K562 (cell line): ENCODE measurements at regions not wholly inside any gene's neighbourhood (a gene's known extent, or its start where the extent isn't known, plus 50 kb on each side); places are given as distances from the start of the nearest gene placed in this dataset.

Source experiments
- BACH1 ChIP-seq: fragments of 200-800 bp; sonication (Bioruptor generic); IDR thresholded peaks from 2 replicates; pipeline ENCODE4 v1.6.1; 2016; ENCODE audit warnings: missing genetic modification characterization, missing compliant biosample characterization
- C11orf30 ChIP-seq: fragments of 450-650 bp; IDR thresholded peaks from 2 replicates; pipeline ENCODE4 v1.6.1; 2016; ENCODE audit warnings: low read depth, mild to moderate bottlenecking
- CBX2 ChIP-seq: fragments of 200-600 bp; sonication (generic); IDR thresholded peaks from one replicate; pipeline ENCODE4 v1.6.1; 2012; ENCODE audit warnings: mild to moderate bottlenecking, low read length, inconsistent platforms; ENCODE audit not compliant: insufficient read depth, poor library complexity, severe bottlenecking
- DACH1 ChIP-seq: fragments of 450-650 bp; IDR thresholded peaks from 2 replicates; pipeline ENCODE4 v1.6.1; 2018; ENCODE audit not compliant: partially characterized antibody
- EGR1 ChIP-seq: fragments of 450-650 bp; conservative IDR thresholded peaks from 2 replicates; pipeline ENCODE4 v1.6.1; 2017; ENCODE audit warnings: mild to moderate bottlenecking
- ETS1 ChIP-seq: conservative IDR thresholded peaks from 2 replicates; pipeline ENCODE4 v1.6.1; 2011; ENCODE audit warnings: low read depth, mild to moderate bottlenecking, low read length; ENCODE audit not compliant: control insufficient read depth
- HDAC8 ChIP-seq: fragments of 450-650 bp; IDR thresholded peaks from 2 replicates; pipeline ENCODE4 v1.6.1; 2016; ENCODE audit warnings: mild to moderate bottlenecking, missing genetic modification characterization, moderate library complexity, missing compliant biosample characterization
- HEY1 ChIP-seq: fragments of 250-450 bp; sonication (Bioruptor Pico); IDR thresholded peaks from 2 replicates; pipeline ENCODE4 v1.5.0; 2020; ENCODE audit warnings: mild to moderate bottlenecking, moderate library complexity, borderline replicate concordance
- KDM1A ChIP-seq, 2 experiments: fragments of 450-650 bp; IDR thresholded peaks; 2 replicates each; pipeline ENCODE4 v1.6.1; 2016; ENCODE audit warnings: mild to moderate bottlenecking in 2 of 2
- MAFF ChIP-seq: IDR thresholded peaks from 2 replicates; pipeline ENCODE4 v1.6.1; 2012; ENCODE audit warnings: low read length, improper control_type of control experiment
- MAFK ChIP-seq: IDR thresholded peaks from 2 replicates; pipeline ENCODE4 v1.6.1; 2011; ENCODE audit warnings: low read length, improper control_type of control experiment
- MCM3 ChIP-seq: fragments of 450-650 bp; IDR thresholded peaks from 2 replicates; pipeline ENCODE4 v1.6.1; 2016
- NR0B1 ChIP-seq: fragments of 450-650 bp; IDR thresholded peaks from one replicate; pipeline ENCODE4 v1.6.1; 2018; ENCODE audit warnings: mild to moderate bottlenecking, moderate library complexity; ENCODE audit not compliant: partially characterized antibody
- OTX1 ChIP-seq: fragments of 450-650 bp; formaldehyde crosslinking; IDR thresholded peaks from 2 replicates; pipeline ENCODE4 v1.4.0; 2022; ENCODE audit warnings: mild to moderate bottlenecking
- POLR3A ChIP-seq: IDR thresholded peaks from 2 replicates; pipeline ENCODE4 v1.6.1; 2011; ENCODE audit warnings: borderline replicate concordance, mild to moderate bottlenecking, moderate library complexity; ENCODE audit not compliant: insufficient read length, insufficient read depth; ENCODE audit errors: extremely low read depth
- PTBP1 ChIP-seq: fragments of 200-400 bp; formaldehyde crosslinking; IDR thresholded peaks from 2 replicates; pipeline ENCODE4 v1.6.1; 2017; ENCODE audit warnings: low read depth, low read length
- RFX7 ChIP-seq: fragments of 250-450 bp; sonication (Bioruptor Pico); IDR thresholded peaks from 2 replicates; pipeline ENCODE4 v1.5.1; 2021; ENCODE audit warnings: mild to moderate bottlenecking
- SMARCA5 ChIP-seq: fragments of 450-650 bp; IDR thresholded peaks from 2 replicates; pipeline ENCODE4 v1.6.1; 2016
- SREBF2 ChIP-seq: sonication (generic); formaldehyde crosslinking; IDR thresholded peaks from 2 replicates; pipeline ENCODE4 v1.4.0; 2020; ENCODE audit warnings: mild to moderate bottlenecking, missing genetic modification reagents
- TAF7 ChIP-seq: fragments of 450-650 bp; IDR thresholded peaks from 2 replicates; pipeline ENCODE4 v1.6.1; 2016; ENCODE audit warnings: missing genetic modification characterization, missing compliant biosample characterization
- TCF7 ChIP-seq: sonication (generic); IDR thresholded peaks from 2 replicates; pipeline ENCODE4 v1.6.1; 2016; ENCODE audit warnings: antibody characterized with exemption, borderline replicate concordance
- U2AF1 ChIP-seq: fragments of 200-400 bp; formaldehyde crosslinking; optimal IDR thresholded peaks from 2 replicates; pipeline ENCODE3; 2017; ENCODE audit warnings: mild to moderate bottlenecking, low read depth, low read length, moderate library complexity
- ZBTB1 ChIP-seq: sonication (generic); formaldehyde crosslinking; IDR thresholded peaks from 2 replicates; pipeline ENCODE4 v1.8.1; 2023; ENCODE audit warnings: missing genetic modification reagents, low read depth, mild to moderate bottlenecking, borderline replicate concordance
- ZZZ3 ChIP-seq: fragments of 450-650 bp; IDR thresholded peaks from 2 replicates; pipeline ENCODE4 v1.6.1; 2016; ENCODE audit warnings: antibody characterized with exemption, mild to moderate bottlenecking, moderate library complexity
- TF ChIP-seq, protein P1 (sequence below): fragments of 450-650 bp; conservative IDR thresholded peaks from 2 replicates; pipeline ENCODE4 v1.6.1; 2016; ENCODE audit warnings: missing genetic modification characterization, low read depth, mild to moderate bottlenecking, missing compliant biosample characterization, moderate library complexity
- TF ChIP-seq, protein P2 (sequence below): IDR thresholded peaks from 2 replicates; pipeline ENCODE4 v1.6.1; 2016; ENCODE audit warnings: missing genetic modification characterization, missing compliant biosample characterization

GRCh38 chr1:8197493-8198282 is 120.2 kb upstream of the SLC45A1 start (continued):
- TF ChIP-seq TAF7 (tag) (no peak), SMARCA5 (peak; percentile 80), HEY1 (CRISPR knock-in tag) (no peak), U2AF1 (no peak), ETS1 (peak; percentile 88), CBX2 (no peak), RFX7 (CRISPR knock-in tag) (no peak), BACH1 (tag) (peak; percentile 96), HDAC8 (tag) (no peak), EGR1 (peak; percentile 100), PTBP1 (no peak), MCM3 (no peak), ZZZ3 (no peak), MAFF (peak; percentile 92), ZBTB1 (CRISPR knock-in tag) (0 out of 2 replicates have a peak, but pooled peaks have one; percentile 43), SREBF2 (CRISPR knock-in tag) (no peak), MAFK (peak; percentile 95), DACH1 (peak; percentile 61), TCF7 (peak; percentile 90), POLR3A (no peak), OTX1 (CRISPR knock-in tag) (no peak), KDM1A (IDR thresholded peaks at IDR 0.05) (peak; percentile 97 to 98), NR0B1 (no peak), C11orf30 (peak; percentile 98)
- TF ChIP-seq, protein P1, sequence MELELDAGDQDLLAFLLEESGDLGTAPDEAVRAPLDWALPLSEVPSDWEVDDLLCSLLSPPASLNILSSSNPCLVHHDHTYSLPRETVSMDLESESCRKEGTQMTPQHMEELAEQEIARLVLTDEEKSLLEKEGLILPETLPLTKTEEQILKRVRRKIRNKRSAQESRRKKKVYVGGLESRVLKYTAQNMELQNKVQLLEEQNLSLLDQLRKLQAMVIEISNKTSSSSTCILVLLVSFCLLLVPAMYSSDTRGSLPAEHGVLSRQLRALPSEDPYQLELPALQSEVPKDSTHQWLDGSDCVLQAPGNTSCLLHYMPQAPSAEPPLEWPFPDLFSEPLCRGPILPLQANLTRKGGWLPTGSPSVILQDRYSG = no peak
- TF ChIP-seq, protein P2, sequence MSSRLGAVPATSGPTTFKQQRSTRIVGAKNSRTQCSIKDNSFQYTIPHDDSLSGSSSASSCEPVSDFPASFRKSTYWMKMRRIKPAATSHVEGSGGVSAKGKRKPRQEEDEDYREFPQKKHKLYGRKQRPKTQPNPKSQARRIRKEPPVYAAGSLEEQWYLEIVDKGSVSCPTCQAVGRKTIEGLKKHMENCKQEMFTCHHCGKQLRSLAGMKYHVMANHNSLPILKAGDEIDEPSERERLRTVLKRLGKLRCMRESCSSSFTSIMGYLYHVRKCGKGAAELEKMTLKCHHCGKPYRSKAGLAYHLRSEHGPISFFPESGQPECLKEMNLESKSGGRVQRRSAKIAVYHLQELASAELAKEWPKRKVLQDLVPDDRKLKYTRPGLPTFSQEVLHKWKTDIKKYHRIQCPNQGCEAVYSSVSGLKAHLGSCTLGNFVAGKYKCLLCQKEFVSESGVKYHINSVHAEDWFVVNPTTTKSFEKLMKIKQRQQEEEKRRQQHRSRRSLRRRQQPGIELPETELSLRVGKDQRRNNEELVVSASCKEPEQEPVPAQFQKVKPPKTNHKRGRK (tag) = no peak
